Activated naive CD8-positive, alpha-beta T cell treated with anti-CD3 and anti-CD28 coated beads, Interleukin-2, amount 10 ng/mL, durations not matched to agents 7 days and 5 days (primary cell): ENCODE measurements at regions not wholly inside any gene's neighbourhood (a gene's known extent, or its start where the extent isn't known, plus 50 kb on each side); places are given as distances from the start of the nearest gene placed in this dataset.

Source experiments
- ATAC-seq: fragments of 150-1000 bp; cut with Tn5 transposase; one replicate; pipeline ENCODE4 v1.10.0; 2021; ENCODE audit warnings: low read depth, moderate library complexity
- POLR2A ChIA-PET: fragments of 350-600 bp; sonication (Branson Sonifier 250); formaldehyde crosslinking; loops from one replicate; lab custom pipeline; 2021; ENCODE audit warnings: antibody characterized with exemption; lab: Charles Lee
- DNase-seq: peaks from one replicate; pipeline ENCODE4 v3.0.0; 2021
- H3K27ac Mint-ChIP-seq: one replicate; pipeline ENCODE4 v1.8.0; 2022; ENCODE audit warnings: mild to moderate bottlenecking, mixed read lengths
- H3K27me3 Mint-ChIP-seq: one replicate; pipeline ENCODE4 v1.8.0; 2022; ENCODE audit warnings: mild to moderate bottlenecking, moderate library complexity, mixed read lengths
- H3K36me3 Mint-ChIP-seq: one replicate; pipeline ENCODE4 v1.8.0; 2021; ENCODE audit warnings: mild to moderate bottlenecking, mixed read lengths
- H3K4me1 Mint-ChIP-seq: one replicate; pipeline ENCODE4 v1.8.0; 2021; ENCODE audit warnings: mixed read lengths
- H3K4me3 Mint-ChIP-seq: one replicate; pipeline ENCODE4 v1.8.0; 2022; ENCODE audit warnings: mild to moderate bottlenecking, moderate library complexity, mixed read lengths
- H3K9me3 Mint-ChIP-seq: one replicate; pipeline ENCODE4 v1.8.0; 2021; ENCODE audit warnings: mixed read lengths

- POLR2A ChIA-PET = no interaction called here
- Mint-ChIP-seq H3K27ac (no peak overlapping the region), H3K9me3 (peaks cover 6% of the 10 kb centered on the region), H3K4me3 (no peak overlapping the region), H3K36me3 (no peaks in the 10 kb centered on the region), H3K27me3 (peaks cover 1% of the 10 kb centered on the region), H3K4me1 (no peaks in the 10 kb centered on the region)
- ATAC-seq = no peak
- DNase-seq = no peak
These were observed 1491.2 kb downstream of the BRD1 start for GRCh38 chr22:48336339-48337060.

- no peaks in the 10 kb centered on the region for H3K27me3 Mint-ChIP-seq
- no peak for DNase-seq
- no peak overlapping the region for H3K4me3 Mint-ChIP-seq
- peaks cover 6% of the 10 kb centered on the region for H3K9me3 Mint-ChIP-seq
- ATAC-seq = no peak
- H3K27ac Mint-ChIP-seq = no peak overlapping the region
- POLR2A ChIA-PET = no interaction called here
- no peaks in the 10 kb centered on the region for H3K4me1 Mint-ChIP-seq
- H3K36me3 Mint-ChIP-seq = no peaks in the 10 kb centered on the region
These were observed 1492.1 kb downstream of the BRD1 start for GRCh38 chr22:48335442-48336139.

- Mint-ChIP-seq H3K9me3 (peaks cover 6% of the 10 kb centered on the region), H3K27me3 (no peaks in the 10 kb centered on the region), H3K36me3 (no peaks in the 10 kb centered on the region), H3K4me3 (no peak overlapping the region), H3K27ac (no peak overlapping the region), H3K4me1 (no peaks in the 10 kb centered on the region)
- ATAC-seq (no peak), DNase-seq (no peak)
- POLR2A ChIA-PET = no interaction called here
These were observed 1492.7 kb downstream of the BRD1 start for GRCh38 chr22:48334971-48335370.

- ATAC-seq = no peak
- H3K27ac Mint-ChIP-seq = no peak overlapping the region
- no peak overlapping the region for H3K4me3 Mint-ChIP-seq
- no peaks in the 10 kb centered on the region for H3K4me1 Mint-ChIP-seq
- peaks cover 8% of the 10 kb centered on the region for H3K9me3 Mint-ChIP-seq
- POLR2A ChIA-PET = no interaction called here
- H3K27me3 Mint-ChIP-seq = no peaks in the 10 kb centered on the region
- H3K36me3 Mint-ChIP-seq = no peaks in the 10 kb centered on the region
- no peak for DNase-seq
These were observed 1493.6 kb downstream of the BRD1 start for GRCh38 chr22:48333816-48334735.

- no peaks in the 10 kb centered on the region for H3K36me3 Mint-ChIP-seq
- no peak overlapping the region for H3K27ac Mint-ChIP-seq
- peaks cover 8% of the 10 kb centered on the region for H3K9me3 Mint-ChIP-seq
- H3K27me3 Mint-ChIP-seq = no peaks in the 10 kb centered on the region
- H3K4me3 Mint-ChIP-seq = no peak overlapping the region
- ATAC-seq (no peak), DNase-seq (no peak)
- POLR2A ChIA-PET = no interaction called here
- H3K4me1 Mint-ChIP-seq = no peaks in the 10 kb centered on the region
These were observed 1494.3 kb downstream of the BRD1 start for GRCh38 chr22:48333323-48333763.

- peak overlapping the region; percentile 19 for H3K27ac Mint-ChIP-seq
- H3K36me3 Mint-ChIP-seq = no peaks in the 10 kb centered on the region
- H3K4me3 Mint-ChIP-seq = no peak overlapping the region
- H3K27me3 Mint-ChIP-seq = no peaks in the 10 kb centered on the region
- H3K9me3 Mint-ChIP-seq = peaks cover 13% of the 10 kb centered on the region
- DNase-seq (no peak), ATAC-seq (no peak)
- POLR2A ChIA-PET = no interaction called here
- no peaks in the 10 kb centered on the region for H3K4me1 Mint-ChIP-seq
These were observed 1495.0 kb downstream of the BRD1 start for GRCh38 chr22:48332438-48333322.

- H3K27me3 Mint-ChIP-seq = no peaks in the 10 kb centered on the region
- H3K36me3 Mint-ChIP-seq = no peaks in the 10 kb centered on the region
- no peaks in the 10 kb centered on the region for H3K4me1 Mint-ChIP-seq
- no peak for DNase-seq
- POLR2A ChIA-PET = no interaction called here
- no peak overlapping the region for H3K27ac Mint-ChIP-seq
- H3K4me3 Mint-ChIP-seq = no peak overlapping the region
- H3K9me3 Mint-ChIP-seq = peaks cover 13% of the 10 kb centered on the region
- ATAC-seq = no peak
These were observed 1495.9 kb downstream of the BRD1 start for GRCh38 chr22:48331691-48332220.

GRCh38 chr22:48331266-48331665, 1496.4 kb downstream of the BRD1 start:
- Mint-ChIP-seq H3K4me3 (no peak overlapping the region), H3K9me3 (peaks cover 13% of the 10 kb centered on the region), H3K4me1 (no peaks in the 10 kb centered on the region), H3K27ac (no peak overlapping the region), H3K27me3 (no peaks in the 10 kb centered on the region), H3K36me3 (no peaks in the 10 kb centered on the region)
- POLR2A ChIA-PET = no interaction called here
- no peak for DNase-seq
- no peak for ATAC-seq

- ATAC-seq = no peak
- Mint-ChIP-seq H3K9me3 (peaks cover 15% of the 10 kb centered on the region), H3K36me3 (no peaks in the 10 kb centered on the region), H3K4me1 (no peaks in the 10 kb centered on the region), H3K27me3 (no peaks in the 10 kb centered on the region), H3K4me3 (no peak overlapping the region), H3K27ac (no peak overlapping the region)
- POLR2A ChIA-PET = no interaction called here
- no peak for DNase-seq
These were observed 1500.0 kb downstream of the BRD1 start for GRCh38 chr22:48327721-48328120.

- H3K36me3 Mint-ChIP-seq = no peaks in the 10 kb centered on the region
- no peak overlapping the region for H3K4me3 Mint-ChIP-seq
- peaks cover 7% of the 10 kb centered on the region for H3K9me3 Mint-ChIP-seq
- H3K27me3 Mint-ChIP-seq = no peaks in the 10 kb centered on the region
- H3K27ac Mint-ChIP-seq = no peak overlapping the region
- H3K4me1 Mint-ChIP-seq = no peaks in the 10 kb centered on the region
- POLR2A ChIA-PET = no interaction called here
- ATAC-seq (no peak), DNase-seq (no peak)
These were observed 1503.9 kb downstream of the BRD1 start for GRCh38 chr22:48323746-48324145.

GRCh38 chr22:48322907-48323306, 1504.8 kb downstream of the BRD1 start:
- peaks cover 2% of the 10 kb centered on the region for H3K9me3 Mint-ChIP-seq
- POLR2A ChIA-PET = interaction anchor here (0.6 kb wide), 1 partner anchor 88 kb away, joined by 5 read pairs; no protein-coding TSS in a partner anchor
- DNase-seq = no peak

GRCh38 chr22:48321986-48322545, 1505.6 kb downstream of the BRD1 start:
- no peaks in the 10 kb centered on the region for H3K36me3 Mint-ChIP-seq
- POLR2A ChIA-PET = no interaction called here
- H3K9me3 Mint-ChIP-seq = peaks cover 1% of the 10 kb centered on the region
- H3K4me1 Mint-ChIP-seq = no peaks in the 10 kb centered on the region
- DNase-seq = no peak
- ATAC-seq = no peak
- H3K27ac Mint-ChIP-seq = no peak overlapping the region
- no peaks in the 10 kb centered on the region for H3K27me3 Mint-ChIP-seq
- no peak overlapping the region for H3K4me3 Mint-ChIP-seq

More at GRCh38 chr22:48322907-48323306, 1504.8 kb downstream of the BRD1 start:
- Mint-ChIP-seq H3K4me1 (no peaks in the 10 kb centered on the region), H3K27ac (no peak overlapping the region), H3K36me3 (no peaks in the 10 kb centered on the region), H3K4me3 (no peak overlapping the region), H3K27me3 (no peaks in the 10 kb centered on the region)
- ATAC-seq = no peak
